ENCODE measurements at regions not wholly inside any gene's neighbourhood (a gene's known extent, or its start where the extent isn't known, plus 50 kb on each side); places are given as distances from the start of the nearest gene placed in this dataset.

DNA sequence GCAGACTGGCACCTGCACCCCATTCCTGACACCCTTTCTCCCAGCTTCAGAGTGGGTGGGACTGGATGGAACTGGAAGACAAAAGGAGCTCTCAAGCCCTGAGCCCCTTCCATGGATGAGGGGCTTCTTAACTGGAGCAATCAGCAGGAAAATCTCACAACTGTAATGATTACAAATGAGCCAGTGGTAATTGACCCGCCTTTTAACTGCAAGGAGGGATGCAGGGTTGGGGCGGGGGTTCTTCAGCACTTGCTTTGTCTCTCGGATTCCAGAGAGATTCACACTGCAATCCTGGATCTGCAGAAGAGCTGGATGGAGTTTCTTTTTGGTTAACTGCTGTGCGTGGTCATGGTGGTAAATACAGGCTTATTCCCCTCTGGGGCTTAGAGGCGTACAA, 160.1 kb upstream of the SHB start:
- TF ChIP-seq CTCF (conservative IDR thresholded peaks at IDR 0.05) (no peak), EZH2 (IDR thresholded peaks at IDR 0.05; ENCODE audit: low read depth) (no peak)
